K562 (cell line): ENCODE measurements at regions not wholly inside any gene's neighbourhood (a gene's known extent, or its start where the extent isn't known, plus 50 kb on each side); places are given as distances from the start of the nearest gene placed in this dataset.
A peak's percentile ranks its signal among the peaks of the same experiment; 100 is the strongest.

Experiments used
- ARID3A ChIP-seq: IDR thresholded peaks from 2 replicates; pipeline ENCODE4 v1.6.1; 2012; ENCODE audit warnings: low read depth, low read length, improper control_type of control experiment, borderline replicate concordance
- ASH1L ChIP-seq: fragments of 450-650 bp; IDR thresholded peaks from 2 replicates; pipeline ENCODE4 v1.6.1; 2018; ENCODE audit warnings: borderline replicate concordance, mild to moderate bottlenecking, low read depth; ENCODE audit not compliant: partially characterized antibody
- ATF7 ChIP-seq: fragments of 450-650 bp; IDR thresholded peaks from 2 replicates; pipeline ENCODE4 v1.7.1; 2014; ENCODE audit warnings: mild to moderate bottlenecking, moderate library complexity
- BMI1 ChIP-seq: fragments of 150-350 bp; IDR thresholded peaks from 2 replicates; pipeline ENCODE4 v1.6.1; 2014; ENCODE audit warnings: low read length
- GABPB1 ChIP-seq: sonication (generic); formaldehyde crosslinking; IDR thresholded peaks from 2 replicates; pipeline ENCODE4 v1.8.0; 2022; ENCODE audit warnings: mild to moderate bottlenecking, missing genetic modification reagents
- HMBOX1 ChIP-seq: sonication (generic); IDR thresholded peaks from 2 replicates; pipeline ENCODE4 v1.6.1; 2016
- HMGN3 ChIP-seq: IDR thresholded peaks from 2 replicates; pipeline ENCODE4 v1.6.1; 2011; ENCODE audit warnings: borderline replicate concordance, low read depth, mild to moderate bottlenecking, mixed read lengths, low read length; ENCODE audit not compliant: insufficient read length; ENCODE audit errors: extremely low read depth
- PRPF4 ChIP-seq: fragments of 200-400 bp; formaldehyde crosslinking; IDR thresholded peaks from one replicate; pipeline ENCODE4 v1.6.1; 2017; ENCODE audit warnings: low read length, low read depth, mild to moderate bottlenecking; ENCODE audit not compliant: insufficient read depth, poor library complexity, severe bottlenecking
- RBM39 ChIP-seq: fragments of 200-400 bp; formaldehyde crosslinking; optimal IDR thresholded peaks from 2 replicates; pipeline ENCODE3; 2018; ENCODE audit warnings: low read depth, low read length
- SOX6 ChIP-seq: fragments of 450-650 bp; IDR thresholded peaks from 2 replicates; pipeline ENCODE4 v1.6.1; 2014; ENCODE audit warnings: mild to moderate bottlenecking
- TCF7 ChIP-seq: sonication (generic); IDR thresholded peaks from 2 replicates; pipeline ENCODE4 v1.6.1; 2016; ENCODE audit warnings: antibody characterized with exemption, borderline replicate concordance
- XRCC3 ChIP-seq: fragments of 450-650 bp; IDR thresholded peaks from 2 replicates; pipeline ENCODE4 v1.6.1; 2017; ENCODE audit warnings: mild to moderate bottlenecking, moderate library complexity
- ZNF146 ChIP-seq: IDR thresholded peaks from one replicate; pipeline ENCODE4 v1.6.1; 2018; ENCODE audit warnings: missing compliant biosample characterization; ENCODE audit not compliant: unreplicated experiment
- ZNF507 ChIP-seq: conservative IDR thresholded peaks from 2 replicates; pipeline ENCODE4 v1.6.1; 2017; ENCODE audit warnings: missing genetic modification characterization, missing compliant biosample characterization
- ZNF778 ChIP-seq: fragments of 450-650 bp; formaldehyde crosslinking; IDR thresholded peaks from 2 replicates; pipeline ENCODE4 v1.4.0; 2020; ENCODE audit warnings: mild to moderate bottlenecking, moderate library complexity
- TF ChIP-seq, protein P1 (sequence below), 2 experiments: fragments of 450-650 bp in 1 of 2; sonication (generic) in 1 of 2; formaldehyde crosslinking in 1 of 2; IDR thresholded peaks in 1 of 2; conservative IDR thresholded peaks in 1 of 2; 2 replicates each; pipeline versions ENCODE4 v1.6.1 to v1.8.1; 2016 to 2023; ENCODE audit warnings: mild to moderate bottlenecking in 2 of 2, moderate library complexity in 2 of 2, inconsistent platforms in 1 of 2, missing genetic modification reagents in 1 of 2
- TF ChIP-seq, protein P2 (sequence below), 3 experiments: fragments of 200-800 bp in 1 of 3; fragments of 250-450 bp in 1 of 3; fragments of 450-650 bp in 1 of 3; sonication (Bioruptor Pico) in 1 of 3; sonication (Bioruptor generic) in 1 of 3; formaldehyde crosslinking in 1 of 3; IDR thresholded peaks; 2 replicates each; pipeline versions ENCODE4 v1.6.1 to v1.8.0; 2016 to 2022; ENCODE audit warnings: mild to moderate bottlenecking in 2 of 3, missing genetic modification characterization in 2 of 3, missing compliant biosample characterization in 1 of 3, moderate library complexity in 1 of 3
- TF ChIP-seq, protein P3 (sequence below): fragments of 450-650 bp; IDR thresholded peaks from 2 replicates; pipeline ENCODE4 v1.6.1; 2016; ENCODE audit warnings: mild to moderate bottlenecking

GRCh38 chr6:30396833-30397479, 52.0 kb downstream of the RPP21 start (continued):
- TF ChIP-seq, protein P1, sequence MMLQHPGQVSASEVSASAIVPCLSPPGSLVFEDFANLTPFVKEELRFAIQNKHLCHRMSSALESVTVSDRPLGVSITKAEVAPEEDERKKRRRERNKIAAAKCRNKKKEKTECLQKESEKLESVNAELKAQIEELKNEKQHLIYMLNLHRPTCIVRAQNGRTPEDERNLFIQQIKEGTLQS (IDR thresholded peaks at IDR 0.05), result no peak
- TF ChIP-seq, protein P1 (CRISPR knock-in tag; conservative IDR thresholded peaks at IDR 0.05), result no peak
- TF ChIP-seq RBM39 (peak; percentile 35), GABPB1 (CRISPR knock-in tag) (0 out of 2 replicates have a peak, but pooled peaks have one; percentile 20), PRPF4 (no peak), HMGN3 (peak; percentile 23), TCF7 (no peak), ZNF778 (CRISPR knock-in tag) (no peak), ASH1L (no peak), XRCC3 (no peak), SOX6 (0 out of 2 replicates have a peak, but pooled peaks have one; percentile 15), ARID3A (no peak), ZNF146 (CRISPR knock-in tag) (no peak), ZNF507 (tag) (no peak), ATF7 (peak; percentile 25; the same call in 1 of the 2 replicates), HMBOX1 (no peak), BMI1 (no peak)
- TF ChIP-seq, protein P2, sequence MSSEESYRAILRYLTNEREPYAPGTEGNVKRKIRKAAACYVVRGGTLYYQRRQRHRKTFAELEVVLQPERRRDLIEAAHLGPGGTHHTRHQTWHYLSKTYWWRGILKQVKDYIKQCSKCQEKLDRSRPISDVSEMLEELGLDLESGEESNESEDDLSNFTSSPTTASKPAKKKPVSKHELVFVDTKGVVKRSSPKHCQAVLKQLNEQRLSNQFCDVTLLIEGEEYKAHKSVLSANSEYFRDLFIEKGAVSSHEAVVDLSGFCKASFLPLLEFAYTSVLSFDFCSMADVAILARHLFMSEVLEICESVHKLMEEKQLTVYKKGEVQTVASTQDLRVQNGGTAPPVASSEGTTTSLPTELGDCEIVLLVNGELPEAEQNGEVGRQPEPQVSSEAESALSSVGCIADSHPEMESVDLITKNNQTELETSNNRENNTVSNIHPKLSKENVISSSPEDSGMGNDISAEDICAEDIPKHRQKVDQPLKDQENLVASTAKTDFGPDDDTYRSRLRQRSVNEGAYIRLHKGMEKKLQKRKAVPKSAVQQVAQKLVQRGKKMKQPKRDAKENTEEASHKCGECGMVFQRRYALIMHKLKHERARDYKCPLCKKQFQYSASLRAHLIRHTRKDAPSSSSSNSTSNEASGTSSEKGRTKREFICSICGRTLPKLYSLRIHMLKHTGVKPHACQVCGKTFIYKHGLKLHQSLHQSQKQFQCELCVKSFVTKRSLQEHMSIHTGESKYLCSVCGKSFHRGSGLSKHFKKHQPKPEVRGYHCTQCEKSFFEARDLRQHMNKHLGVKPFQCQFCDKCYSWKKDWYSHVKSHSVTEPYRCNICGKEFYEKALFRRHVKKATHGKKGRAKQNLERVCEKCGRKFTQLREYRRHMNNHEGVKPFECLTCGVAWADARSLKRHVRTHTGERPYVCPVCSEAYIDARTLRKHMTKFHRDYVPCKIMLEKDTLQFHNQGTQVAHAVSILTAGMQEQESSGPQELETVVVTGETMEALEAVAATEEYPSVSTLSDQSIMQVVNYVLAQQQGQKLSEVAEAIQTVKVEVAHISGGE (CRISPR knock-in tag; IDR thresholded peaks at IDR 0.05), result no peak
- TF ChIP-seq, protein P3, sequence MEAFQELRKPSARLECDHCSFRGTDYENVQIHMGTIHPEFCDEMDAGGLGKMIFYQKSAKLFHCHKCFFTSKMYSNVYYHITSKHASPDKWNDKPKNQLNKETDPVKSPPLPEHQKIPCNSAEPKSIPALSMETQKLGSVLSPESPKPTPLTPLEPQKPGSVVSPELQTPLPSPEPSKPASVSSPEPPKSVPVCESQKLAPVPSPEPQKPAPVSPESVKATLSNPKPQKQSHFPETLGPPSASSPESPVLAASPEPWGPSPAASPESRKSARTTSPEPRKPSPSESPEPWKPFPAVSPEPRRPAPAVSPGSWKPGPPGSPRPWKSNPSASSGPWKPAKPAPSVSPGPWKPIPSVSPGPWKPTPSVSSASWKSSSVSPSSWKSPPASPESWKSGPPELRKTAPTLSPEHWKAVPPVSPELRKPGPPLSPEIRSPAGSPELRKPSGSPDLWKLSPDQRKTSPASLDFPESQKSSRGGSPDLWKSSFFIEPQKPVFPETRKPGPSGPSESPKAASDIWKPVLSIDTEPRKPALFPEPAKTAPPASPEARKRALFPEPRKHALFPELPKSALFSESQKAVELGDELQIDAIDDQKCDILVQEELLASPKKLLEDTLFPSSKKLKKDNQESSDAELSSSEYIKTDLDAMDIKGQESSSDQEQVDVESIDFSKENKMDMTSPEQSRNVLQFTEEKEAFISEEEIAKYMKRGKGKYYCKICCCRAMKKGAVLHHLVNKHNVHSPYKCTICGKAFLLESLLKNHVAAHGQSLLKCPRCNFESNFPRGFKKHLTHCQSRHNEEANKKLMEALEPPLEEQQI, result no peak
